H1 (cell line): ENCODE measurements at regions not wholly inside any gene's neighbourhood (a gene's known extent, or its start where the extent isn't known, plus 50 kb on each side); places are given as distances from the start of the nearest gene placed in this dataset.

ENCODE experiments used
- CTCF ChIA-PET: fragments of 300-600 bp; sonication (Branson Sonifier 250); formaldehyde crosslinking; loops from one replicate; lab custom pipeline; 2021; ENCODE audit not compliant: partially characterized antibody; lab: Charles Lee
- POLR2A ChIA-PET: fragments of 300-600 bp; sonication (Branson Sonifier 250); formaldehyde crosslinking; loops from one replicate; lab custom pipeline; 2021; ENCODE audit warnings: inconsistent platforms; ENCODE audit not compliant: partially characterized antibody; lab: Charles Lee
- DNase-seq, 2 experiments: peaks; one replicate each; pipeline versions ENCODE4 v3.0.0 to v3.0.0-alpha.2; 2010 to 2022; ENCODE audit warnings: low spot score in 2 of 2, low read depth in 1 of 2, mixed read lengths in 1 of 2
- FAIRE-seq: peaks from 2 replicates; lab custom pipeline; 2011; peaks lifted over from hg19 to GRCh38; lab: Jason Lieb, UNC
- H2AFZ ChIP-seq: 2 replicates; pipeline ENCODE4 v1.8.1; 2012; ENCODE audit warnings: low read length, inconsistent platforms
- H2AK5ac ChIP-seq: 2 replicates; pipeline ENCODE4 v1.6.1; 2013; ENCODE audit warnings: low read depth, low read length
- H2BK120ac ChIP-seq: replicated peaks from 2 replicates; pipeline ENCODE3; 2013; ENCODE audit warnings: low read depth, low read length, inconsistent platforms
- H2BK12ac ChIP-seq: 2 replicates; pipeline ENCODE4 v1.6.1; 2013; ENCODE audit warnings: low read depth, low read length
- H2BK15ac ChIP-seq: 2 replicates; pipeline ENCODE4 v1.6.1; 2013; ENCODE audit warnings: low read length
- H2BK20ac ChIP-seq: 2 replicates; pipeline ENCODE4 v1.6.1; 2013; ENCODE audit warnings: low read length
- H2BK5ac ChIP-seq: 2 replicates; pipeline ENCODE4 v1.6.1; 2013; ENCODE audit warnings: low read depth, low read length
- H3K14ac ChIP-seq: 2 replicates; pipeline ENCODE4 v1.6.1; 2013; ENCODE audit warnings: inconsistent platforms; ENCODE audit not compliant: insufficient read length
- H3K18ac ChIP-seq: 2 replicates; pipeline ENCODE4 v1.6.1; 2013; ENCODE audit warnings: low read length; ENCODE audit errors: extremely low read depth
- H3K23ac ChIP-seq: 2 replicates; pipeline ENCODE4 v1.6.1; 2013; ENCODE audit warnings: inconsistent platforms; ENCODE audit not compliant: insufficient read length
- H3K23me2 ChIP-seq: 2 replicates; pipeline ENCODE4 v1.6.1; 2013; ENCODE audit warnings: low read depth, low read length
- H3K27ac ChIP-seq: 2 replicates; pipeline ENCODE4 v1.6.1; 2011; ENCODE audit warnings: low read depth, low read length, inconsistent platforms
- H3K27me3 ChIP-seq, 4 experiments: replicated peaks in 1 of 4; 1 replicate in 1 of 4; 2 replicates in 3 of 4; pipeline versions ENCODE4 v1.6.1 to v1.8.1; 2011 to 2013; ENCODE audit warnings: low read length in 3 of 4, mild to moderate bottlenecking in 3 of 4, inconsistent platforms in 2 of 4, mixed read lengths in 2 of 4, moderate library complexity in 1 of 4; ENCODE audit not compliant: control insufficient read depth in 3 of 4, insufficient read depth in 3 of 4; ENCODE audit errors: extremely low read depth in 1 of 4
- H3K36me3 ChIP-seq, 4 experiments: 2 replicates each; pipeline versions ENCODE4 v1.6.1 to v1.8.1; 2011 to 2013; ENCODE audit warnings: mild to moderate bottlenecking in 4 of 4, low read length in 3 of 4, moderate library complexity in 2 of 4, control low read depth in 1 of 4, inconsistent platforms in 1 of 4; ENCODE audit not compliant: insufficient read depth in 4 of 4, control insufficient read depth in 2 of 4
- H3K4ac ChIP-seq: replicated peaks from 2 replicates; pipeline ENCODE3; 2013; ENCODE audit warnings: low read length, low read depth, mixed read lengths, inconsistent platforms; ENCODE audit not compliant: insufficient read length
- H3K4me1 ChIP-seq, 4 experiments: replicated peaks in 1 of 4; 1 replicate in 1 of 4; 2 replicates in 3 of 4; pipeline versions ENCODE4 v1.6.1 to v1.8.1; 2011 to 2013; ENCODE audit warnings: low read length in 3 of 4, inconsistent platforms in 2 of 4, mixed read lengths in 1 of 4; ENCODE audit not compliant: insufficient read depth in 4 of 4, control insufficient read depth in 3 of 4
- H3K4me2 ChIP-seq, 2 experiments: 2 replicates each; pipeline versions ENCODE4 v1.6.1 to v1.8.1; 2011 to 2013; ENCODE audit warnings: low read depth in 2 of 2, low read length in 2 of 2, control low read depth in 1 of 2, inconsistent platforms in 1 of 2, mild to moderate bottlenecking in 1 of 2; ENCODE audit not compliant: insufficient read depth in 1 of 2
- H3K4me3 ChIP-seq, 4 experiments: fragments of 200-600, 300-600 bp in 1 of 4; sonication (generic), shearing (Covaris generic), sonication (Bioruptor Twin) in 1 of 4; 2 replicates each; pipeline versions ENCODE4 v1.5.1 to v1.8.1; 2011 to 2016; ENCODE audit warnings: low read length in 4 of 4, low read depth in 3 of 4, control low read depth in 2 of 4, inconsistent platforms in 2 of 4, mild to moderate bottlenecking in 2 of 4, mixed read lengths in 1 of 4, moderate library complexity in 1 of 4; ENCODE audit not compliant: insufficient read depth in 2 of 4; ENCODE audit errors: extremely low read depth in 1 of 4
- H3K56ac ChIP-seq: replicated peaks from 2 replicates; pipeline ENCODE3; 2013; ENCODE audit warnings: low read depth, mild to moderate bottlenecking, mixed read lengths, low read length, inconsistent platforms; ENCODE audit not compliant: insufficient read length
- H3K79me1 ChIP-seq: 2 replicates; pipeline ENCODE4 v1.6.1; 2013; ENCODE audit warnings: low read depth, low read length, control low read depth
- H3K79me2 ChIP-seq, 2 experiments: 2 replicates each; pipeline versions ENCODE4 v1.6.1 to v1.8.1; 2012 to 2013; ENCODE audit warnings: low read length in 2 of 2, mild to moderate bottlenecking in 2 of 2, inconsistent platforms in 1 of 2; ENCODE audit not compliant: insufficient read depth in 2 of 2, control insufficient read depth in 1 of 2
- H3K9ac ChIP-seq, 4 experiments: replicated peaks in 1 of 4; 1 replicate in 1 of 4; 2 replicates in 3 of 4; pipeline versions ENCODE4 v1.6.1 to v1.8.1; 2011 to 2013; ENCODE audit warnings: low read depth in 3 of 4, low read length in 3 of 4, control low read depth in 2 of 4, mild to moderate bottlenecking in 2 of 4, moderate library complexity in 2 of 4, inconsistent platforms in 1 of 4; ENCODE audit errors: extremely low read depth in 1 of 4
- H3K9me3 ChIP-seq, 2 experiments: 2 replicates each; pipeline versions ENCODE4 v1.6.1 to v1.8.1; 2012 to 2013; ENCODE audit warnings: mild to moderate bottlenecking in 2 of 2, moderate library complexity in 2 of 2, control low read depth in 1 of 2, inconsistent platforms in 1 of 2, low read depth in 1 of 2, low read length in 1 of 2, mixed read lengths in 1 of 2; ENCODE audit not compliant: insufficient read depth in 2 of 2
- H4K20me1 ChIP-seq, 2 experiments: replicated peaks in 1 of 2; 2 replicates each; pipeline versions ENCODE3 to v1.8.1; 2011 to 2013; ENCODE audit warnings: inconsistent platforms in 2 of 2, low read length in 2 of 2, mild to moderate bottlenecking in 1 of 2; ENCODE audit not compliant: insufficient read depth in 2 of 2, control insufficient read depth in 1 of 2
- H4K5ac ChIP-seq: 2 replicates; pipeline ENCODE4 v1.6.1; 2013; ENCODE audit warnings: low read length, low read depth, mixed read lengths, inconsistent platforms; ENCODE audit not compliant: insufficient read length
- H4K8ac ChIP-seq: 2 replicates; pipeline ENCODE4 v1.8.0; 2013; ENCODE audit warnings: mild to moderate bottlenecking, moderate library complexity, low read length, inconsistent platforms; ENCODE audit not compliant: insufficient read depth; ENCODE audit errors: extremely low read depth
- H4K91ac ChIP-seq: replicated peaks from 2 replicates; pipeline ENCODE3; 2013; ENCODE audit warnings: low read length, mixed read lengths, inconsistent platforms; ENCODE audit not compliant: insufficient read length
- CBX5 ChIP-seq: fragments of 300-800, 300-1000 bp; sonication (generic); IDR thresholded peaks from 2 replicates; pipeline ENCODE4 v1.7.1; 2016; ENCODE audit warnings: antibody characterized with exemption, low read length, low read depth
- CHD1 ChIP-seq: IDR thresholded peaks from 2 replicates; pipeline ENCODE4 v1.6.1; 2012; ENCODE audit warnings: low read depth, low read length, improper control_type of control experiment
- POLR2A ChIP-seq, 2 experiments: IDR thresholded peaks; 1 replicate in 1 of 2; 2 replicates in 1 of 2; pipeline ENCODE4 v1.6.1; 2011; ENCODE audit warnings: low read depth in 2 of 2, low read length in 2 of 2, mild to moderate bottlenecking in 2 of 2; ENCODE audit errors: control extremely low read depth in 1 of 2
- POLR2AphosphoS5 ChIP-seq: IDR thresholded peaks from 2 replicates; pipeline ENCODE4 v1.6.1; 2011; ENCODE audit warnings: low read depth, low read length
- RXRA ChIP-seq: IDR thresholded peaks from 2 replicates; pipeline ENCODE4 v1.6.1; 2011; ENCODE audit warnings: low read depth, mild to moderate bottlenecking, low read length, moderate library complexity; ENCODE audit not compliant: insufficient read depth
- SIN3A ChIP-seq, 2 experiments: IDR thresholded peaks in 1 of 2; conservative IDR thresholded peaks in 1 of 2; 2 replicates each; pipeline ENCODE4 v1.6.1; 2011 to 2012; ENCODE audit warnings: low read length in 2 of 2, improper control_type of control experiment in 1 of 2, low read depth in 1 of 2, mild to moderate bottlenecking in 1 of 2
- SIRT6 ChIP-seq: IDR thresholded peaks from one replicate; pipeline ENCODE4 v1.7.1; 2012; ENCODE audit warnings: low read length, inconsistent platforms
- SUZ12 ChIP-seq: fragments of 200-600 bp; sonication (generic); IDR thresholded peaks from 2 replicates; pipeline ENCODE4 v1.6.1; 2012; ENCODE audit warnings: mild to moderate bottlenecking, inconsistent platforms, low read length, moderate library complexity, mixed read lengths
- YY1 ChIP-seq: IDR thresholded peaks from 2 replicates; pipeline ENCODE4 v1.6.1; 2011; ENCODE audit warnings: low read depth, mild to moderate bottlenecking, low read length
- WGBS, 2 experiments: shearing (Covaris generic) in 1 of 2; methylation state at CpG; one replicate each; pipeline versions ENCODE4 v1.1.6 to v1.1.7; 2013 to 2015; ENCODE audit warnings: low lambda C conversion rate in 2 of 2, mixed read lengths in 2 of 2, inconsistent platforms in 1 of 2, low coverage in 1 of 2, missing lambda C conversion rate in 1 of 2; ENCODE audit not compliant: insufficient replicate concordance in 2 of 2, insufficient coverage in 1 of 2, insufficient read length in 1 of 2; ENCODE audit errors: extremely low coverage in 1 of 2, missing lambda C conversion rate in 1 of 2; 5-methylcytosine and 5-hydroxymethylcytosine counted together
- TF ChIP-seq, protein P1 (sequence below), 3 experiments: IDR thresholded peaks; 1 replicate in 2 of 3; 2 replicates in 1 of 3; pipeline versions ENCODE4 v1.5.1 to v1.6.1; 2011; ENCODE audit warnings: low read length in 3 of 3, mild to moderate bottlenecking in 3 of 3, inconsistent platforms in 2 of 3, low read depth in 1 of 3, moderate library complexity in 1 of 3; ENCODE audit not compliant: insufficient read depth in 1 of 3; ENCODE audit errors: control extremely low read depth in 1 of 3

GRCh38 chr9:85859765-85860164, 81.2 kb upstream of the NAA35 start:
- H3K56ac ChIP-seq = no peak overlapping the region
- no peak overlapping the region for H2AFZ ChIP-seq
- no peaks in the 10 kb centered on the region for H3K9me3 ChIP-seq
- no peak overlapping the region; the same call in 1 of the 2 replicates for H2BK5ac ChIP-seq
- H3K9ac ChIP-seq = no peak overlapping the region
- H2AK5ac ChIP-seq = no peak overlapping the region
- H3K18ac ChIP-seq = no peak overlapping the region
- H3K27ac ChIP-seq = no peak overlapping the region
- no peaks in the 10 kb centered on the region; the same call in 1 of the 2 replicates for H3K23me2 ChIP-seq
- H4K5ac ChIP-seq = no peak overlapping the region
- H2BK120ac ChIP-seq = no peak overlapping the region
- no peak overlapping the region for H4K91ac ChIP-seq
- no peak overlapping the region for H3K4me2 ChIP-seq
- ChIA-PET POLR2A (no interaction called here), CTCF (interaction anchor here (1.0 kb wide), 2 partner anchors 35 to 40 kb away, joined by 3 to 6 read pairs; no protein-coding TSS in a partner anchor)
- H3K4me3 ChIP-seq = no peak overlapping the region
- H3K4me1 ChIP-seq = peaks cover 2 to 12% (median 5%) of the 10 kb centered on the region in 4 experiments; a peak in 3 of 7 replicates
- 79% methylated on average over 1 of the region's 1 CpG; no CpG with 5 or more reads in 1 of the 2 experiments for WGBS, 2 experiments
- no peaks in the 10 kb centered on the region for H4K20me1 ChIP-seq
- TF ChIP-seq POLR2AphosphoS5 (no peak), CBX5 (no peak), CHD1 (no peak), POLR2A (IDR thresholded peaks at IDR 0.05; ENCODE audit: control extremely low read depth in 1 of 2, low read depth in 2 of 2, low read length in 2 of 2) (no peak), SUZ12 (no peak), SIN3A (conservative IDR thresholded peaks at IDR 0.05 in 1 of 2, IDR thresholded peaks at IDR 0.05 in 1 of 2; ENCODE audit: low read depth in 1 of 2, low read length in 2 of 2) (no peak), YY1 (no peak), SIRT6 (no peak), RXRA (no peak)
- TF ChIP-seq, protein P1, sequence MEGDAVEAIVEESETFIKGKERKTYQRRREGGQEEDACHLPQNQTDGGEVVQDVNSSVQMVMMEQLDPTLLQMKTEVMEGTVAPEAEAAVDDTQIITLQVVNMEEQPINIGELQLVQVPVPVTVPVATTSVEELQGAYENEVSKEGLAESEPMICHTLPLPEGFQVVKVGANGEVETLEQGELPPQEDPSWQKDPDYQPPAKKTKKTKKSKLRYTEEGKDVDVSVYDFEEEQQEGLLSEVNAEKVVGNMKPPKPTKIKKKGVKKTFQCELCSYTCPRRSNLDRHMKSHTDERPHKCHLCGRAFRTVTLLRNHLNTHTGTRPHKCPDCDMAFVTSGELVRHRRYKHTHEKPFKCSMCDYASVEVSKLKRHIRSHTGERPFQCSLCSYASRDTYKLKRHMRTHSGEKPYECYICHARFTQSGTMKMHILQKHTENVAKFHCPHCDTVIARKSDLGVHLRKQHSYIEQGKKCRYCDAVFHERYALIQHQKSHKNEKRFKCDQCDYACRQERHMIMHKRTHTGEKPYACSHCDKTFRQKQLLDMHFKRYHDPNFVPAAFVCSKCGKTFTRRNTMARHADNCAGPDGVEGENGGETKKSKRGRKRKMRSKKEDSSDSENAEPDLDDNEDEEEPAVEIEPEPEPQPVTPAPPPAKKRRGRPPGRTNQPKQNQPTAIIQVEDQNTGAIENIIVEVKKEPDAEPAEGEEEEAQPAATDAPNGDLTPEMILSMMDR (IDR thresholded peaks at IDR 0.05; ENCODE audit: control extremely low read depth in 1 of 3, insufficient read depth in 1 of 3, low read depth in 1 of 3, low read length in 3 of 3) = no peak
- H3K27me3 ChIP-seq = no peaks in the 10 kb centered on the region
- no peaks in the 10 kb centered on the region for H3K36me3 ChIP-seq
- H3K14ac ChIP-seq = no peak overlapping the region
- no peaks in the 10 kb centered on the region for H3K79me1 ChIP-seq
- H4K8ac ChIP-seq = no peak overlapping the region
- no peak overlapping the region for H2BK12ac ChIP-seq
- FAIRE-seq (no peak), DNase-seq (no peak)
- no peak overlapping the region for H3K4ac ChIP-seq
- peak overlapping the region; percentile 40; the same call in 1 of the 2 replicates for H2BK20ac ChIP-seq
- H3K23ac ChIP-seq = no peak overlapping the region
- no peaks in the 10 kb centered on the region for H3K79me2 ChIP-seq
- no peak overlapping the region for H2BK15ac ChIP-seq
